ENCODE measurements at regions not wholly inside any gene's neighbourhood (a gene's known extent, or its start where the extent isn't known, plus 50 kb on each side); places are given as distances from the start of the nearest gene placed in this dataset.
A peak's percentile ranks its signal among the peaks of the same experiment; 100 is the strongest.

DNA sequence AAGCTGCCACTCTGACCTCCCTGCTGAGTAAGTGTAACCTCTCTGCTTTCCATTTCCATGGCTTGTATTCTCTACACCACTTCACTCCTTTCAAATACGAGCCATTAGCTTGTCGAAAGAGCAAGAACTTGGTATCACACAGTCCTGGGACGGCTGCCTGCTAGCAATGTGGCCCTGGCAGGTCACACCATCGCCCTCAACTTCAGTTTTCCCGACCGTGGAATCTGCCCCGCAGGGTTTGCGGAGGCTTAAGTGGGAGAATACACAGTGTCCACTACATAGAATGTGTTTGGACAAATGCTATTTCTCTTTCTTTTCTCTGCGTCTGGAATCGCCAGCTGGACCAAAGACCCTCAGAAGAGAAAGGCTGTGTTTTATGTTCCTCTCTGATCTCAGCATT lies 78.6 kb upstream of the STOX2 start:
- no peak overlapping the region for H3K4me3 Mint-ChIP-seq

DNA sequence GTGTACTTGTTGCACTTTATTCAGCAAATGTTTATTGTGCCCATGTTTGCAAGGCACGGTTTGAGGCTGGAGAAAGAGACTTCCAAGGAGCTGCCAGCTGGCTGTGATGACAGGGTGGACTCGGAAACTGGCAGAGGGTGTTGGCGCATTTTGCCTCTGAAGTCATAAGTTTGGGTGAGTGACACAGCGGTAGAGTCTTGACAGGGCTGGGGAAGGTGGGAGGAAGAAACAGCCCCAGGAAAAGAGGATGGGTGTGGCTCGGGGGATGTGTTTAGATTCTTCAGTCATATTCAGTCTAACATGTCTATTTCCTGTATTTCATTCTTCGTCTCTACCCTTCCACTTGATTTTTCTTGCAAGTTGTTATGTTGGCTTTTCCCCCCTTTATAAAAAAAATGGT lies 77.0 kb upstream of the STOX2 start:
- no peak overlapping the region for H3K4me3 Mint-ChIP-seq
- H3K4me1 Mint-ChIP-seq: peaks cover 3% of the 10 kb centered on the region
- H3K36me3 Mint-ChIP-seq: no peaks in the 10 kb centered on the region
- DNase-seq (ENCODE audit: low spot score in 2 of 2) (no peak), ATAC-seq (ENCODE audit: low read depth) (no peak)
- no peaks in the 10 kb centered on the region for H3K9me3 Mint-ChIP-seq
- no peak overlapping the region for H3K27ac Mint-ChIP-seq
- peaks cover 7% of the 10 kb centered on the region for H3K27me3 Mint-ChIP-seq

More for the DNA sequence above, 78.6 kb upstream of the STOX2 start:
- Mint-ChIP-seq H3K9me3 (no peaks in the 10 kb centered on the region), H3K36me3 (no peaks in the 10 kb centered on the region), H3K27me3 (peaks cover 9% of the 10 kb centered on the region), H3K4me1 (no peaks in the 10 kb centered on the region), H3K27ac (no peak overlapping the region)
- no peak for ATAC-seq (ENCODE audit: low read depth)
- DNase-seq (ENCODE audit: low spot score in 2 of 2): no peak

DNA sequence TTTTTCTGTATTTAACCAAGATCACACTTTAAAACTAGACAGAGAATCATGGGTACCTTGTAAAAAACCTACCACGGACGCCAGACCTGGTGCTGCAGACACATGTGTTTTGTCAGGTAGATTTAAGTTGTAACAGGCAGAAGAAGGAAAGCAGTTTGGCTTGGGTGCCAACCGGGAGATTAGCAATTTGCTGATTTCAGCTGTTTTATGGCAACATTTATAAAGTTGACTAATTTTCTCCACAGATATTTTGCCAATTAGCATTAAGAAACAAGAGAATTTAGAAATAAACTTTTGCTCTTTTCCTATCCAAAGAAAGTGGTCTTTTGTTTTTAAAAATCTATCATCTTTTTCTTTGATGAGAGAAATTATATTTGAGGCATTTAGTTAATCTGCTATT lies 76.3 kb upstream of the STOX2 start:
- Mint-ChIP-seq H3K36me3 (no peaks in the 10 kb centered on the region), H3K27me3 (peaks cover 7% of the 10 kb centered on the region), H3K27ac (no peak overlapping the region), H3K4me3 (no peak overlapping the region), H3K9me3 (no peaks in the 10 kb centered on the region), H3K4me1 (peaks cover 3% of the 10 kb centered on the region)
- DNase-seq (ENCODE audit: low spot score in 2 of 2) (no peak), ATAC-seq (ENCODE audit: low read depth) (no peak)

DNA sequence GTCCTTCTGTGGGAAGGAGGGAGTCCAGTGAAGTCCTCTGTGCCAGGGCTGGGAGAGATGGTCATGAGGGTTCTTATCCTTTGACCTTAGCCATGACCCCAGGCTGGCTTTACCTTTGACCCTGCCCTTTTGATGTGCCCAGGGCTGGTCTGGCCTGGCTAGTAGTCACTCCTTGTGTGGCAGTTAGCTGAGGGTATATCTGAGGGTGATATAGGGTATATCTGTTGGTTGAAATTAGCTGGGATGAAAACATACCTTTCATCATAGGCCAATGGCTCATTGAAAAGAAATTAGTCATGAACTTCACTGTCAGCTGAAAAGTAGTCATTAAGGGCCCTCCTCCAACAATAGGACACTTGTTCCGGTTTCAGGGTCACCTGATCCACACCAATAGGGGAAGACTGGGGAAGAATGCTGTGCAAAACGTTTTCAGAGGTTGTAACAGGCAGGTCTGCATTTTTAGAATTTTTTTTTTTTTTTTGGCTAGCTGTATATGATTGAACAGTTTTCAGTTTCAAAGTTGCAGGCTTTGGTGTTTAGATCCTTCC lies 74.6 kb upstream of the STOX2 start:
- ATAC-seq (ENCODE audit: low read depth) (no peak), DNase-seq (ENCODE audit: low spot score in 2 of 2) (no peak)
- H3K9me3 Mint-ChIP-seq: no peaks in the 10 kb centered on the region
- peaks cover 10% of the 10 kb centered on the region for H3K27me3 Mint-ChIP-seq
- H3K36me3 Mint-ChIP-seq: no peaks in the 10 kb centered on the region
- no peak overlapping the region for H3K4me3 Mint-ChIP-seq
- no peak overlapping the region for H3K27ac Mint-ChIP-seq
- H3K4me1 Mint-ChIP-seq: peaks cover 3% of the 10 kb centered on the region

DNA sequence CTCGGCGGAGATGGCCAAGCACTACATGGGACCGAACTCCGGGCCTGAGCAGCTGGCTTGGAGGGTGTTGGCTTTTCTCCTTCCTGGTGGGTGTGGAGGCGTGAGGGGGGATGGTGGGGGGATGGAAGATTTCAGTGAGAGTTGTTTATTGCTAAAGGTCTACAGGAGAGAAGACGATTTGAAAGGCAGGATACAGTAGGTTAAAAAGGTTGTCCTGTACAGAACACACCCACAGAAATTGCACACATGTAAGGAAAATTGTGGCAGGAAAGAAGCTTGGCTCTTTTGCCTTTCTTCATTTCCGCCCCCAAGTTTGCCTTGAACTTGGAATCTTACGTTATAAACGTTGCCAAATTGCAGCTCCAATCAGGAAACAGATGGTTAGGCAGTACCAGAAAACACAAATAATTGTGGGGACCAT lies 74.1 kb upstream of the STOX2 start:
- peaks cover 11% of the 10 kb centered on the region for H3K27me3 Mint-ChIP-seq
- H3K36me3 Mint-ChIP-seq: no peaks in the 10 kb centered on the region
- H3K9me3 Mint-ChIP-seq: no peaks in the 10 kb centered on the region
- ATAC-seq (ENCODE audit: low read depth): no peak
- H3K4me1 Mint-ChIP-seq: peaks cover 3% of the 10 kb centered on the region
- no peak for DNase-seq (ENCODE audit: low spot score in 2 of 2)
- no peak overlapping the region for H3K27ac Mint-ChIP-seq
- H3K4me3 Mint-ChIP-seq: no peak overlapping the region

DNA sequence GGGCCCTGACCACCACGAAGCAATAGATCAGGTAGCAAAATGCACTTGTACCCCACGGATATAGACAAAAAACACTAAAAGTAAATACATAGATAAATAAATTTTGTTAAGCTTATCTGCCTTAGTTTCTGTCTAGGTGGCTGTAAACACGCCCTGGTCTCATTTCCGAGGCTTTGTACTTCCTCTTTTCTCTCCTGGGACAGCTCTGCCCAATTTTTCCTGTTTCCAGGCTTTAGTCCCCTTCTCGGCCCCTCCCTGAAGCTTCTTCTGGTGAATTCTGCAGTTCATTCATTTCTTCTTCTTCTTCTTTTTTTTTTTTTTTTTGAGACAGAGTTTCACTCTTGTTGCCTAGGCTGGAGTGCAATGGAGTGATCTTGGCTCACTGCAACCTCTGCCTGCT lies 73.4 kb upstream of the STOX2 start:
- DNase-seq (ENCODE audit: low spot score in 2 of 2): no peak
- H3K4me3 Mint-ChIP-seq: no peak overlapping the region
- peaks cover 9% of the 10 kb centered on the region for H3K27me3 Mint-ChIP-seq
- H3K36me3 Mint-ChIP-seq: no peaks in the 10 kb centered on the region
- H3K27ac Mint-ChIP-seq: peak overlapping the region; percentile 33
- H3K4me1 Mint-ChIP-seq: peaks cover 3% of the 10 kb centered on the region
- no peak for ATAC-seq (ENCODE audit: low read depth)
- H3K9me3 Mint-ChIP-seq: no peaks in the 10 kb centered on the region

DNA sequence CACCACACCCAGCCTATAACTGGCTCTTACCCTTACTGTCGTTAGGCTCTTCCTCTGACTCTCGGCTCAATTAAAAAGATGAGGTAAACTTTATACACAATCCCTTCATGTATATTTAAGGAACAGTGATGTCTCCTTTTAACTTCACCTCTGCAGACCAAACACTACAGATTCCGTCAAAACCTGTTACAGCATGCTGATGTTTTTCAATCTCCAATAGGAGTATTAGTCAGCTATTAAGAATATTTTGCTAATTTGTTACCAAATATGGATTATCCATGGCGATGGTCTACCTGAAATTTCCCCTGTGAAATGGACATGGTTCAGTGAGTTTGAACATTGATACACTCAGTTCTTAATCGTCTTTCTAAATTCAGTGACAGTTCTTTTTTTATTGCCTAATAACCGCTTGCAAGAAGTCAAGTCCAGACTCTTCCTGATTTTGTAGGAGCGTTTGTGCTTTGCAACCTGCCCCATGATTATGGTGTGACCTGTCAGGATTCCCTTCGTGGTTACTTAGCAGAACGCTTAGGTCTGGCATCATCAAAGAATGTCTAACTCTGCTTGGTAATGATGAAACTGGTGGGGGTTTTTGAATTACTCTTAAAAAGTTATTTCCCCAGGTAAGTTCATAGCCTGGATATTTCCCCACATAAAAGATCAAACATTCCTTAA lies 72.2 kb upstream of the STOX2 start:
- Mint-ChIP-seq H3K36me3 (no peaks in the 10 kb centered on the region), H3K9me3 (no peaks in the 10 kb centered on the region), H3K4me3 (no peak overlapping the region), H3K4me1 (peaks cover 3% of the 10 kb centered on the region), H3K27ac (no peak overlapping the region), H3K27me3 (peaks cover 11% of the 10 kb centered on the region)
- no peak for ATAC-seq (ENCODE audit: low read depth)
- no peak for DNase-seq (ENCODE audit: low spot score in 2 of 2)

DNA sequence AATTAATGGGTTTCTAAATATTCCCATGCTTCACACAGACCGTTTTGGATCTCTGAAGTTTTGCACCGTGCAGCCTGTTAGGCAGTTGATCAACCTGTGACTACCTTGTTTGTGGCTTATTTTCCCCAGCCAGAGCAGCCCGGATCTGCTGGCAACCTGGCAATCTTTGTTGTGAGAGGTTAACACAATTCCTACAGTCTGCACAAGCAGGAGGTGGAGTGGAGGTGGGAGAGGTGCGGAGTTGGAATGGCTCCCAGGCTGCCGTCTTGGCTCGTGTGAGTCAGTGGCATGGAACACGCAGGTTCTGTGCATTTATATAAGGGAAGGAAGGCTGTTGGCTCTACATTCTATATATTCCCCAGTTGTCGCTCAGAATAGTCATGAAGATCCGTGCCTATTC lies 70.9 kb upstream of the STOX2 start:
- no peak overlapping the region for H3K4me3 Mint-ChIP-seq
- H3K27me3 Mint-ChIP-seq: peaks cover 11% of the 10 kb centered on the region
- DNase-seq (ENCODE audit: low spot score in 2 of 2) (no peak), ATAC-seq (ENCODE audit: low read depth) (no peak)
- H3K36me3 Mint-ChIP-seq: no peaks in the 10 kb centered on the region
- H3K4me1 Mint-ChIP-seq: peaks cover 3% of the 10 kb centered on the region
- H3K27ac Mint-ChIP-seq: no peak overlapping the region
- H3K9me3 Mint-ChIP-seq: no peaks in the 10 kb centered on the region

DNA sequence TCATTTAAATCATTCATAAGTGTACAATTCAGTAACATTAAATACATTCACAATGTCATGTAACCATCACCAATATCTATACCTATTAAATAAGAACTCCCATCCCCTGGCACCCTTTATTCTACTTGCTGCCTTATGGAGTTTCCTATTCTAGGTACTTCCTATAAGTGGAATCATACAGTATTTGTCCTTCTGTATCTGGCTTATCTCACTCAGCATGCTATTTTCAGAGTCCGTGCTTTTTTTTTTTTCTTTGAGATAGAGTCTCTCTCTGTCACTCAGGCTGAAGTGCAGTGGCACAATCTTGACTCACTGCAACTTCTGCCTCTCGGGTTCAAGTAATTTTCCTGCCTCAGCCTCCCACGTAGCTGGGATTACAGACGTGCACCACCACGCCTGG lies 67.9 kb upstream of the STOX2 start:
- ATAC-seq (ENCODE audit: low read depth) (no peak), DNase-seq (ENCODE audit: low spot score in 2 of 2) (no peak)
- Mint-ChIP-seq H3K9me3 (no peaks in the 10 kb centered on the region), H3K4me3 (no peak overlapping the region), H3K27me3 (peaks cover 11% of the 10 kb centered on the region), H3K36me3 (no peaks in the 10 kb centered on the region), H3K4me1 (no peaks in the 10 kb centered on the region), H3K27ac (no peak overlapping the region)

DNA sequence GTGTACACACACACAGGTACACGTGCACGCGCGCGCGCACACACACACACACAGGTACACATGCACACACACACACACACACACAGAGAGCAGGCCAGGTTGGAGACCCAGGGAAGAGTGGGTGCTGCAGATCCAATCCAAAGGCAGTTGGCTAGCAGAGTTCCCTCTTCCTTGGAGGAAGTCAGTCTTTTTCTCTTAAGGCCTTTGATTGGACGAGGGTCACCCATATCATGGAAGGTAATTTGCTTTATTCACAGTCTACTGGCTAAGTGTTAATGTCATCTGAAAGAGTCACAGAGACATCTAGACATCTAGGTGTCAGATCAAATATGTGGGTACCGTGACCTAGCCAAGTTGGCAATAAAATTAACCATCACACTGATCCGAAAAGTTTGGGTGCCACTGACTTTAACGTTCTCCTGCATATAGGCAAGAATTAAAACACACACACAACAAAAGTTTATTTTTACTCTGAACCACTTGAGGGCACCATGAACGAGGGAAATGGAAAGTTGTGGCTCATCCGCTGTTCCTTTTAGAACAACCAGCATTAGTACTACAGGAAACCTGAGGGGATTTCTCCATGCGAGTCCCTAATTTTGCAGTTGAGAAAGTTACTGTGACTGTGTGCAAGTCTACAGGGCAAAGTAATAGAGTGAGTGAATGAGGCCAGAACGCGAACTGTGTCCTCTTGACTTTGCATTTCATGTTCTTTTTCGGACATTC lies 66.0 kb upstream of the STOX2 start:
- no peaks in the 10 kb centered on the region for H3K4me1 Mint-ChIP-seq
- H3K27ac Mint-ChIP-seq: no peak overlapping the region
- DNase-seq (ENCODE audit: low spot score in 2 of 2) (no peak), ATAC-seq (ENCODE audit: low read depth) (no peak)
- H3K36me3 Mint-ChIP-seq: no peaks in the 10 kb centered on the region
- peaks cover 11% of the 10 kb centered on the region for H3K27me3 Mint-ChIP-seq
- H3K9me3 Mint-ChIP-seq: no peaks in the 10 kb centered on the region
- H3K4me3 Mint-ChIP-seq: no peak overlapping the region

DNA sequence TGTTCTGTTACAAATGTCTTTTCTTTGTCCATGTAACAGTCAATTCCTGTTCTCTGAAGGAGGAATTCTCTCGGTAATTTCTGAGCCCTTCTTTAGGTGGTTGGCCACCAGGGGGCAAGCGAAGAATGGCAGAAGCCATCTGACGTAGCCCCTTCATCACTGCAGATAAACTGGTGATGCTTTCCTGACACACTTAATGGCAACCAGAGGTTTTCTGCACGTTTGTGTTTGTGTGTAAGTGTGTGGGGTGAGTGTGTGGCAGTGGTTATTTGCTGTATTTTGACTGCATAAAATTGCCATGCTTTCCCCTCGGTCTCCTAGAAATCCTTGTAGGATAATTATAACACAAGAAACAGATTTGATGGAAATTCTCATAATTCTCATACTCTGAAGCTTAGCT lies 64.8 kb upstream of the STOX2 start:
- peak; percentile 38 to 42 for DNase-seq (ENCODE audit: low spot score in 2 of 2)
- H3K27me3 Mint-ChIP-seq: peaks cover 9% of the 10 kb centered on the region
- H3K27ac Mint-ChIP-seq: no peak overlapping the region
- no peaks in the 10 kb centered on the region for H3K9me3 Mint-ChIP-seq
- H3K4me3 Mint-ChIP-seq: no peak overlapping the region
- H3K36me3 Mint-ChIP-seq: no peaks in the 10 kb centered on the region
- peak; percentile 54 for ATAC-seq (ENCODE audit: low read depth)
- no peaks in the 10 kb centered on the region for H3K4me1 Mint-ChIP-seq

DNA sequence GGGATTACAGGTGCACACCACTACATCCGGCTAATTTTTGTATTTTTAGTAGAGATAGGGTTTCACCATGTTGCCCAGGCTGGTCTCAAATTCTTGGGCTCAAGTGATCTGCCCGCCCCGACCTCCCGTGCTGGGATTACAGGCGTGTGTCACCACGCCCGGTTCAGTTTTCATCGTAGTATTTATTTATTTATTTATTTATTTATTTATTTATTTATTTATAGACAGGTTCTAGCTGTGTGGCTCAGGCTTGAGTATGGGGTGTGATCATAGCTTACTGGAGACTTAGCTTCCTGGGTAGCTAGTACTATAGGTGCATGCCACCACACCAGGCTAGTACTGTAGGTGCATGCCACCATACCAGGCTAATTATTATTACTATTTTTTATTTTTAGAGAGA lies 64.1 kb upstream of the STOX2 start:
- DNase-seq (ENCODE audit: low spot score in 2 of 2) (no peak), ATAC-seq (ENCODE audit: low read depth) (no peak)
- Mint-ChIP-seq H3K9me3 (peaks cover under 1% of the 10 kb centered on the region), H3K27ac (no peak overlapping the region), H3K36me3 (no peaks in the 10 kb centered on the region), H3K4me1 (no peaks in the 10 kb centered on the region), H3K27me3 (peaks cover 8% of the 10 kb centered on the region), H3K4me3 (no peak overlapping the region)

DNA sequence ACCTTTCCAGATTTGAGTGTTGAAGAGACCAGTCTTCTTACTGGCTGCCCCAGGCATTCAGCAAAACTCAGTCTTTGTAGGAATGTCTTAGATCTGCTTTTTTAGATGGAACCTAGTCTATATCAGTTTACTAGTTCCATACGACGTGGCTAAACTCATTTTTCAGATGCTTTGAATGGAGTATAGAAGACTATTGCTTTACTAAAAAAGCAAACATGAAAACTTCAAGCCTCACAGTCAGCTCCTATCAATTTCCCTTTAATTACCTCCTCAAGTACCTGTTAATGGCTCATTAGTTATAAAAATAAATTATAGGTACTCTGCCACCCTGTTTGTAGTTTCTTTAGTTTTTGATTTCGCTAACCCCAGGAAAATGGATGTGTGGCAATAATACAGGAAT lies 63.0 kb upstream of the STOX2 start:
- DNase-seq (ENCODE audit: low spot score in 2 of 2) (no peak), ATAC-seq (ENCODE audit: low read depth) (no peak)
- Mint-ChIP-seq H3K4me3 (no peak overlapping the region), H3K4me1 (no peaks in the 10 kb centered on the region), H3K36me3 (no peaks in the 10 kb centered on the region), H3K9me3 (peaks cover 3% of the 10 kb centered on the region), H3K27me3 (peaks cover 5% of the 10 kb centered on the region), H3K27ac (no peak overlapping the region)

DNA sequence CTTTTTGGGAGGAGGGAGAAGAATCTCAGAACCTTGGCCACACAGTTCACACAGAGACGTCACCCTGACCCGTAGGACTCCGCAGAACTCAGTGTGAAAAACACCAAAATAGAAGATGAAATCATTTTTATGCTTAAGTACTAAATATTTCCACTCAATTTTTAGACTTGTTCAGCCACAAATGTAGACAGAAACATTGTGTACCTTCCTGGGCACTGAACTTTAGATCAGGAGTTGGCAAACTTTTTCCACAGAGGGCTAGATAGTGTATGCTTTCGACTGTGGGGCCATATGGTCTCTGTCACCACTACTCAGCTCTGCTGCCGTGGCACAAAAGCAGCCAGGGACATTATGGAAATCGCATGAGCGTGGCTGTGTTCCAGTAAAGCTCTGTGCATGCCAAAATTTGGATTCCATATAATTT lies 61.8 kb upstream of the STOX2 start:
- peaks cover 7% of the 10 kb centered on the region for H3K27me3 Mint-ChIP-seq
- DNase-seq (ENCODE audit: low spot score in 2 of 2) (no peak), ATAC-seq (ENCODE audit: low read depth) (no peak)
- peaks cover 7% of the 10 kb centered on the region for H3K9me3 Mint-ChIP-seq
- no peak overlapping the region for H3K27ac Mint-ChIP-seq
- H3K4me3 Mint-ChIP-seq: no peak overlapping the region
- no peaks in the 10 kb centered on the region for H3K36me3 Mint-ChIP-seq
- H3K4me1 Mint-ChIP-seq: no peaks in the 10 kb centered on the region

DNA sequence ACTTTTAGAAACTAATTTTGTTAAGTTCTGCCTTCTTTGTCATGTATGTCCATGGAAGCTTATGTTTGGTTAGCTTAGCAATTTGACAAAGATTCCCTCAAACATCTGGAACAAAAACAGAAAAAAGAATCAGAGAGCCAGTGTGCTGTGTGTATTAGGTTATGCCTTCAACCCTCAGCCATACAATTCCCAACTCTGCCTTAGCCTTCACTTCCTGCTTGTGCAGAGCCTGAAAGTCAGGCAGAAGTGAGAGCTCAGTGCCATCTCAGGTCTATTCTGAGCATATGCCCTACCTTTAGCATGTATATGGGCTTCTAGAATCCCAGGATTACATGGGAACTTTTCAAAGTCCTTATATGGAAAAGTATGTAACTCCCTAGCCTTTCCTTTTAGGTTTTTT lies 58.2 kb upstream of the STOX2 start:
- H3K9me3 Mint-ChIP-seq: peaks cover 10% of the 10 kb centered on the region
- DNase-seq (ENCODE audit: low spot score in 2 of 2): no peak
- H3K27me3 Mint-ChIP-seq: peaks cover 15% of the 10 kb centered on the region
- H3K27ac Mint-ChIP-seq: no peak overlapping the region
- H3K4me1 Mint-ChIP-seq: no peaks in the 10 kb centered on the region
- ATAC-seq (ENCODE audit: low read depth): no peak
- H3K36me3 Mint-ChIP-seq: no peaks in the 10 kb centered on the region
- H3K4me3 Mint-ChIP-seq: no peak overlapping the region

Data from memory B cell (primary cell).